Activated CD4-positive, alpha-beta T cell treated with anti-CD3 and anti-CD28 coated beads, Interleukin-2, amount 10 ng/mL, durations not matched to agents 24 days and 14 days (primary cell): ENCODE measurements at regions not wholly inside any gene's neighbourhood (a gene's known extent, or its start where the extent isn't known, plus 50 kb on each side); places are given as distances from the start of the nearest gene placed in this dataset.

Source experiments
- DNase-seq: peaks from one replicate; pipeline ENCODE4 v3.0.0; 2022
- H3K27ac Mint-ChIP-seq: one replicate; pipeline ENCODE4 v1.8.0; 2022; ENCODE audit warnings: mild to moderate bottlenecking, mixed read lengths
- H3K27me3 Mint-ChIP-seq: one replicate; pipeline ENCODE4 v1.8.0; 2022; ENCODE audit warnings: mixed read lengths
- H3K36me3 Mint-ChIP-seq: one replicate; pipeline ENCODE4 v1.8.0; 2022; ENCODE audit warnings: low read depth, mild to moderate bottlenecking, mixed read lengths
- H3K4me1 Mint-ChIP-seq: one replicate; pipeline ENCODE4 v1.8.0; 2021; ENCODE audit warnings: mixed read lengths
- H3K4me3 Mint-ChIP-seq: one replicate; pipeline ENCODE4 v1.8.0; 2022; ENCODE audit warnings: mild to moderate bottlenecking, moderate library complexity, mixed read lengths
- H3K9me3 Mint-ChIP-seq: one replicate; pipeline ENCODE4 v1.8.0; 2021; ENCODE audit warnings: mixed read lengths
- intact Hi-C: fragments of 100-400 bp; cut with micrococcal nuclease; formaldehyde crosslinking; loops from one replicate; pipeline ENCODE4 v1.15.1; 2023

DNA sequence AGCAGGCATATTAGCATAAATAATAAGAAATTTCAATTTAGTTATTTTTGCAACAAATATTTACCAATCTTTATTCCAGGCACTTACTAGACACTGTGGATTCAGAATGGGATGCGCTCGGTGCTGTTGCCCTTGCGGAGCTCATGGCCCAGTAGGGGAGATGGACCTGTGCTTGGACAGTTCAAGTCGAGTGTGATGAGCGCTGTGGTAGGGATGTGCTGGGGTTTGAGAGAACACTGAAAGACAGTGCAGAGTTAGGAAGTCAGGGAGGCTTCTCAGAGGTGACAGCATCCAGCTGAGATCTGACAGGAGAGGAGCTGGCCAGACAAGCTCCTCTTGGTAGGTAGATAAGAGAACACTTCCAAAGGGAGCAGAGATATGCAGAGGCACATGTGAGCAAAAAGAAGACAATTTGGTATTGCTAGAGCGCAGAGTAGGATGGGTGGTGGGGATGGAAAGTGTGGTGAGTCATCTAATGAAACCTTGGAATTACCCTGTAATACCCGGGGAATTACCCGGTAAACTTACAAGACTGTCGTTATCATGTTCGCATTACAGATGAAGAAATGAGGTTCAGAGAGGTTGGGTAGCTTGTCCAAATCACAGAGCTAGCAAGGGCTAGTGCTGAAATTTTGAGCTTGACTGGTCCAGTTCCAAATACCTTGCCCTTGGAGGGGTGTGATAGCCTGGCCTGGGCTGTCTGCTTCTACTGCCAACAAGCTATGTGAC is 298.1 kb upstream of the N4BP1 start:
- intact Hi-C loops: no loop called here
- no peak for DNase-seq

DNA sequence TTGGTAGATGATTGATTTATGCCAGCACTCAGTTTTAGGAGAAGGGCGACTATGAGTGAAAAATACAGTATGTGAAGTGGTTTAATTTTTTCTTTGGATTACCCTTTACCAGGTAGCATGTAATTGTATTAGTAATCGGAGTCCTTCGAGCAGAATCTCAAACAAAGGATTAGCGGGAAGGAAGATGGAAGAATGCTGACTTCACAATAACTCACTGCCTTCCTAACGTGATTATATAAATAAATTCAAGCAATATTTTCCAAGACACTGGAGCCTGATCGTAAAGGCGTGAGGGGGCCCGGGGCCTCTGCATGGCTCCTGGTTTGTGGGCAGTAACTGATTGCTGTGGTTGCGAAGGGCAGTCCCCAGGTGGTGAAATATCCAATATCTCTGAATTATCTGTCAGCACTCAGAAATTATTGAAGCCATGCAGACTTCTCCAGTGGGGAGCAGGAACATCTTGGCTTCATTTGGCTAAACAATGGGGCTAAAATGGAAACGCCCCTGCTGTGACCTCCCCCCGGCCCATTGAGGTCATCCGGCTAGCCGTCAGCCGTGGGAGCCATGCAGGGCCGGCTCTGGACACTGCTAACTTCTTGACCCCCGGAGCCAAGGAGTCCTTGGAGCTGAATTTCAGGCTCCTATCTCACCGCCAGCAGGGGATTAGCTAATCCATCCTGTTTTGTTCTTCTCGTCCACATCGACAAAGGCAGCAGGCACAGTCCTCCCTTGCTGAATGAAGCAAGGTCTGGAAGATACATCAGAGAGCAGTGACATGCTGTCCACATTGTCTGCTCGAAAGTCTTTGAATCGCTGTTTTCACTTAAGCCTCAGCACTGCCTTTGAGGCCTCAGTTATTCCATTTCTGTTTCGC is 295.9 kb upstream of the N4BP1 start:
- no peaks in the 10 kb centered on the region for H3K9me3 Mint-ChIP-seq
- DNase-seq: no peak
- H3K27me3 Mint-ChIP-seq: no peaks in the 10 kb centered on the region
- H3K4me1 Mint-ChIP-seq: no peaks in the 10 kb centered on the region
- no peaks in the 10 kb centered on the region for H3K36me3 Mint-ChIP-seq
- intact Hi-C loops: no loop called here
- H3K27ac Mint-ChIP-seq: no peak overlapping the region
- no peak overlapping the region for H3K4me3 Mint-ChIP-seq

More for the DNA sequence above, 298.1 kb upstream of the N4BP1 start:
- H3K27ac Mint-ChIP-seq: no peak overlapping the region
- H3K27me3 Mint-ChIP-seq: no peaks in the 10 kb centered on the region
- H3K36me3 Mint-ChIP-seq: no peaks in the 10 kb centered on the region
- no peak overlapping the region for H3K4me3 Mint-ChIP-seq
- no peaks in the 10 kb centered on the region for H3K4me1 Mint-ChIP-seq
- H3K9me3 Mint-ChIP-seq: no peaks in the 10 kb centered on the region

DNA sequence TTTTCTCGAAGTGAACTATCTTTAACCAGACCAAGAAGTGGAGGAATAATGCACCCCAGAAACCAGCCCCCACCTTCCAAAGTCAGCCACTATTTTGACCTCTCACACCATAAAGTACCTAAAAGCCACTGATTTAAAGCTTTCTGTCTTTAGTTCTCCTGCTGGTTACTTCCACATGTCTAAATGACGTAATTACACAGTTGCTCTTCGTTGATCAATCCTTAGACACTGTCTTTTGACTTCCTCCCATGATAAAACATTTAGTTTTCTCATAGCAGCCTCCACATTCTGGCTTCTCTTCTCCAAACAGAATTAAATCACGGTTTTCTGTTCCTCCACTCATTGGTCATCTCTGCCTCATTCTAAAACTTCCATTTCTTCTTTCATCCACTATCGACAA is 294.4 kb upstream of the N4BP1 start:
- DNase-seq: no peak
- H3K9me3 Mint-ChIP-seq: no peaks in the 10 kb centered on the region
- no peak overlapping the region for H3K27ac Mint-ChIP-seq
- intact Hi-C loops: no loop called here
- H3K4me1 Mint-ChIP-seq: no peaks in the 10 kb centered on the region
- H3K27me3 Mint-ChIP-seq: no peaks in the 10 kb centered on the region
- H3K36me3 Mint-ChIP-seq: no peaks in the 10 kb centered on the region
- H3K4me3 Mint-ChIP-seq: no peak overlapping the region

- intact Hi-C loops: no loop called here
- no peak for DNase-seq
- no peak overlapping the region for H3K27ac Mint-ChIP-seq
- no peaks in the 10 kb centered on the region for H3K36me3 Mint-ChIP-seq
- H3K27me3 Mint-ChIP-seq: no peaks in the 10 kb centered on the region
- no peak overlapping the region for H3K4me3 Mint-ChIP-seq
- no peaks in the 10 kb centered on the region for H3K4me1 Mint-ChIP-seq
- no peaks in the 10 kb centered on the region for H3K9me3 Mint-ChIP-seq
Measured at GRCh38 chr16:48903039-48903438, 293.1 kb upstream of the N4BP1 start.

DNA sequence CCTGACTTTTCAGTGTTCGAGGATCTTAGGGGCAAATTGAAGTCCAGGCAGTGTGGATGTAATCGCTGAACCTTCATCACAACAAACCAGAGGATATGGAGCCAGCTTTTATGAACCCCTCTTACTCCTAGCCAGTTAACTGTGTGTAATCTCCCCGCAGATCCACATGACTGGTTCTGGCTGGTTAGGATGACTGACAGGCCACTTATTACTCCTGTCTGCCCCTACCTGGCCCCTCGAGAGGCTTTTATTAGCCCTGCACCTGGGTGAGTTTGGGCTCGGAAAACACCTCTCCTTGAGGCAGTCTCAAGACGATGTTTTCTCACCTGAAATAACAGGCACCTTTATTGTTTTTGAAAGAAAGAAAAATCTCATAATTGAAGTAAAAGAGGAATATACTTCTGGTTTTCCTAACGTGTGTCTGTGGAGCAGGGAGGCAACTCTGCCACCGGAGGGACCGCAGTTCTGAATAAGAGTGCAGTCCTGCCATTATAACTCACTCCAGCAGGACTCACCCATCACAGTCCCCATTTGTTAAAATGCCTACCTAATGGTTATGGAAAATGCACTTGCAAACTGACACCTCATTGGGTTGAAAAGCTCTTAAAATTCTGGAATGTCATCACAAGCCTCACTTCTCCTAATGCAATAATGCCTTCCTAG is 291.9 kb upstream of the N4BP1 start:
- H3K4me1 Mint-ChIP-seq: no peaks in the 10 kb centered on the region
- H3K4me3 Mint-ChIP-seq: no peak overlapping the region
- no peaks in the 10 kb centered on the region for H3K27me3 Mint-ChIP-seq
- DNase-seq: no peak
- no peaks in the 10 kb centered on the region for H3K9me3 Mint-ChIP-seq
- no peak overlapping the region for H3K27ac Mint-ChIP-seq
- no peaks in the 10 kb centered on the region for H3K36me3 Mint-ChIP-seq
- intact Hi-C loops: no loop called here

DNA sequence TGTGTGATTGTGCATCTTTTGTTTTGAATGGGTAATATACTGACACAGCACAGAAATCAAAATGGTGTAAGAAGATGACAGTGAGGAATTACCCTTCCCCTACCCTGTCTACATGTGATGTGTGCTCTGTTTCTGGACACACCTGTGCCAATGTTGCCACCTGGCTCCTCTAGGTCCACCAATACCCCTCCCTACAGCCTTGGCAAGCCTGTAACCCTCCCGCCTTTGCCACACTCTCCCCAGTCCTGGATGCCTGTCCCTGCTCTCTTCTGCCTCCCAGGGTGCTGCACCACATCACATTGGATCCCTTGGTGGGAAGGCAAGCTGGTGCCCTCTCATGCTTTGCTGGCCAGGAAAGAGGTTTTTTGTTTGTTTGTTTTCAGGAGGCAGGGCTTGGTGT is 289.5 kb upstream of the N4BP1 start:
- intact Hi-C loops: no loop called here
- H3K36me3 Mint-ChIP-seq: no peaks in the 10 kb centered on the region
- DNase-seq: no peak
- H3K4me3 Mint-ChIP-seq: no peak overlapping the region
- H3K4me1 Mint-ChIP-seq: no peaks in the 10 kb centered on the region
- no peaks in the 10 kb centered on the region for H3K9me3 Mint-ChIP-seq
- no peaks in the 10 kb centered on the region for H3K27me3 Mint-ChIP-seq
- H3K27ac Mint-ChIP-seq: no peak overlapping the region

- no peak overlapping the region for H3K4me3 Mint-ChIP-seq
- no peaks in the 10 kb centered on the region for H3K36me3 Mint-ChIP-seq
- H3K27me3 Mint-ChIP-seq: no peaks in the 10 kb centered on the region
Measured at GRCh38 chr16:48897698-48898205, 287.8 kb upstream of the N4BP1 start.

DNA sequence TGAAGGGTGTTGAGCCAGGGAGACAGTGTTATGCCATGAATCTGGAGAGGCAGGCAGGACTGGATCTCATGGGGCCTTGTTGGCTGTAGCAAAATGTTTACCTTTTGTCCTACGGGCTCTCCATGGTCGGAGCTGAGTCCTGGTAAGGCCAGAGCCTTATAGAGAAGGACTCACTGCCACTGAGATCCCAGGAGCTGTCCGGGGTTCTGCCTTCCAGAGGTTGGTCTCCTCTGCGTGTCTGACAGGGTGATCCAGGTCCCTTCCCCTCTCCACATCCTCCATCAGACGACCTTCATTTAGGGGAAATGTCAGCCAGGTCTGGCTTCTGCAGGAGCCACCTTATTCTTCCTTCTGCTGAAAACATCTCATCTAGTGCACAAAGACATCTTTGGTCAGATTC is 285.2 kb upstream of the N4BP1 start:
- intact Hi-C loops: no loop called here
- no peaks in the 10 kb centered on the region for H3K27me3 Mint-ChIP-seq
- no peak for DNase-seq

More at GRCh38 chr16:48897698-48898205, 287.8 kb upstream of the N4BP1 start:
- no peak for DNase-seq
- intact Hi-C loops: no loop called here
- Mint-ChIP-seq H3K4me1 (no peaks in the 10 kb centered on the region), H3K9me3 (no peaks in the 10 kb centered on the region), H3K27ac (no peak overlapping the region)

DNA sequence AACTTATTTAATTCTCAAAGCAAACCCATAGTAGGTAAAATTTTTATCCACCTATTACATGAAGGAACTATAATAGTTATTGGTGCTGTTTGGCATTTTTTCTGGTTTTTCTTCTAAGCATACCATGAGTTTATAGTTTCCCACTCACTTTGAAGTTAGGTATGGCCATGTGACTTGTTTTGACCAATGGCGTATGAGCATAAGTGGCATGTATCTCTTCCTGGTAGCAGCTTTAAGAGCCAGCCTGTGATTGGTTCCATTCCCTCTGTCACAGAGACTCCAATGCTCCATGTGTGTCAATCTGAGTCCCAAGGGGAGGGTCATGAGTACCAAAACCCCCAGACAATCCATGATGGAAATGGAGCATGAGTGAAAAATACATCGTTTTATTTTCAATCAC is 282.9 kb upstream of the N4BP1 start:
- Mint-ChIP-seq H3K36me3 (no peaks in the 10 kb centered on the region), H3K27me3 (no peaks in the 10 kb centered on the region), H3K27ac (no peak overlapping the region), H3K4me1 (no peaks in the 10 kb centered on the region), H3K9me3 (no peaks in the 10 kb centered on the region), H3K4me3 (no peak overlapping the region)
- intact Hi-C loops: no loop called here
- no peak for DNase-seq

More for the DNA sequence above, 285.2 kb upstream of the N4BP1 start:
- no peak overlapping the region for H3K4me3 Mint-ChIP-seq
- no peaks in the 10 kb centered on the region for H3K9me3 Mint-ChIP-seq
- no peak overlapping the region for H3K27ac Mint-ChIP-seq
- no peaks in the 10 kb centered on the region for H3K36me3 Mint-ChIP-seq
- no peaks in the 10 kb centered on the region for H3K4me1 Mint-ChIP-seq

GRCh38 chr16:48887646-48888210 is 277.7 kb upstream of the N4BP1 start:
- Mint-ChIP-seq H3K27ac (no peak overlapping the region), H3K9me3 (no peaks in the 10 kb centered on the region), H3K36me3 (no peaks in the 10 kb centered on the region), H3K4me1 (no peaks in the 10 kb centered on the region), H3K4me3 (no peak overlapping the region), H3K27me3 (no peaks in the 10 kb centered on the region)
- intact Hi-C loops: no loop called here
- no peak for DNase-seq

DNA sequence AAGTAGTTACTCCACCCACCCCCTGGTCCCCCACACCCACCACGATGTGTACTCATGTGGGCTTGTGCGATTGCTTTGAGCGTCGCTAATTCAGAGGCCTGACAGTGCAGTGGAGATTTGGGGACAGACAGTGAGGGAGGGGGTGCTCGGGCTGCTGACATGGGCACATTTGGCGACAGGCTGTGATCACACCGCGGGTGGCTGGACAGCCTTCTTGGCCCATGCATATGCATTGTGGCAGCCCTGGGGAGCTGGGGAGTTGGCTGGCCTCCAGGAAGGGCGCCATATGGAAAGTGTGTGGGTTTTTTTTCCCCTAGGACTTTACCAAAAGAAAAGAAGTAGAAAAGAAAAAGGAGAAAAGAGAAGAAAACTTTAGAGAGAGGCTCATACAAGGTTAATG is 275.5 kb upstream of the N4BP1 start:
- no peak overlapping the region for H3K4me3 Mint-ChIP-seq
- H3K27me3 Mint-ChIP-seq: no peaks in the 10 kb centered on the region
- H3K4me1 Mint-ChIP-seq: no peaks in the 10 kb centered on the region
- no peak overlapping the region for H3K27ac Mint-ChIP-seq
- no peaks in the 10 kb centered on the region for H3K9me3 Mint-ChIP-seq
- H3K36me3 Mint-ChIP-seq: no peaks in the 10 kb centered on the region
- DNase-seq: no peak
- intact Hi-C loops: no loop called here

DNA sequence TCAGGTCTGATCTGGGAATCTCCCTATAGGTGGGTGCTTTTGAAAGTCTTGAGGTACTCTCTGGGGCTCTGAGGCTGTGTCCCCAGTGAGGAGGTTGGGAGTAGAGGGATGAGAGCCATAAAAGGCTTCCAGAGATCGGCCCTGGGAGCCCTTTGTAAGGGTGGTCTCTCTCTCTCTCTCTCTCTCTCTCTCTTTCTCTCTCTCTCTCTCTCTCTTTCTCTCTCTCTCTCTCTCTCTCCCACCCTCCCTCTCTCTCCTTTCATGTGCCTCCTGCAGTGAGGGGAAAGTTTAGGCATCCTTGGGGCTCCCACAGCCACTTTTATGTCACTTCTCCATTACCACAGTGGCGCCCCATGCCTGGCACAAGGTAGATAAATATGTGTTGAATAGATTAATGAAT is 271.3 kb upstream of the N4BP1 start:
- intact Hi-C loops: no loop called here
- H3K4me1 Mint-ChIP-seq: no peaks in the 10 kb centered on the region
- no peak for DNase-seq
- H3K9me3 Mint-ChIP-seq: no peaks in the 10 kb centered on the region
- H3K27ac Mint-ChIP-seq: no peak overlapping the region
- no peaks in the 10 kb centered on the region for H3K36me3 Mint-ChIP-seq
- no peaks in the 10 kb centered on the region for H3K27me3 Mint-ChIP-seq
- H3K4me3 Mint-ChIP-seq: no peak overlapping the region

DNA sequence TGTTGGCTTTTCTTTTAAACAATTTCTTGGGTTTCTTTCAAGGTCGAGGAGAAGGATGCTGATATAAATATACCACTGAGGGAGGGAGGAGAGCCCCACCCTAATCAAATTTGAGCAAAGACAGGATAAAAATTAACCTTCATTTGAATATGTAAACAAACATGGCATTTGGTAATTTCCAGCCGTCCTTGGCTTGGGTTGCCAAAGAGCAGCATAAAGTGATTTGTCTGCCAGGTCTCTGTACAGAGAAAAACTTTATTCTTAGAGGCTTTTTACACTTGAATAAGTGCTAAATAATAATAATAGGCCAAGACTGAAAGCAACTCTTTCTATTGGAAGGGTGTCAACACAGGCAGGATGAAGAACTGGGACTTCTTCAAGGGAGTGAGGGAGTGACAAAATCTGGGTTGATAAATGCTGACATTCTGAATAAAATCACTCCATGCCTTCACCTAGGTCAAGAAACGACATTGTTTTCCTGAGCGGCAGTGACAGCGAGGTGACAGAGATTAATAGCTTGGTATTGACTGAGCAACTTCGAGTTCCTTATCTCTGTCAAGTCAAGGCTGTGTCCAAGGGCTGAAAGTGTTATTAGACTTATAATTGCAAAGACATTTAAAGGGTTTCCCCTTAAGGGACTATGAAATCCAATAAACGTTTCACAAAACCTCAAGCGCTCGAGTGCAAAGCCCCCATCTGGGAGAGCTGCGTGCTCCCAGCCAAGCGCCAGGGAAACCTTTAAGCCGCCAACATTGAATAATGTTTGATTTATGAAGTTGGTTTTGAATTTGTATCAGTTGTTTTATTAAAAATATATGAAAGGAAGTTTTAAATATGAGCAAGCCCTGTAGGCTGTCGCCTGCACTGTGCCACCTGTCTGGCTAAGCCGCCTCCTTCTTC is 269.5 kb upstream of the N4BP1 start:
- intact Hi-C loops: no loop called here
- no peaks in the 10 kb centered on the region for H3K9me3 Mint-ChIP-seq
- H3K27ac Mint-ChIP-seq: no peak overlapping the region
- no peaks in the 10 kb centered on the region for H3K4me1 Mint-ChIP-seq
- no peaks in the 10 kb centered on the region for H3K36me3 Mint-ChIP-seq
- H3K4me3 Mint-ChIP-seq: no peak overlapping the region
- no peak for DNase-seq
- no peaks in the 10 kb centered on the region for H3K27me3 Mint-ChIP-seq
